RWPE1 (cell line): ENCODE measurements at regions not wholly inside any gene's neighbourhood (a gene's known extent, or its start where the extent isn't known, plus 50 kb on each side); places are given as distances from the start of the nearest gene placed in this dataset.
"Not testable (repeated sequence)": the region's sequence is repeated elsewhere in the genome, so short reads cannot be mapped to it uniquely, and the experiment has no call there.

Experiments used
- CTCF ChIA-PET: fragments of 350-600 bp; sonication (Branson Sonifier 250); formaldehyde crosslinking; extraction: SDS; loops from one replicate; lab custom pipeline; 2021; lab: Yijun Ruan, JAX
- POLR2A ChIA-PET: fragments of 400-600 bp; formaldehyde crosslinking; extraction: SDS; loops from one replicate; lab custom pipeline; 2020; ENCODE audit warnings: antibody characterized with exemption; ENCODE audit not compliant: low non-redundant PET; lab: Yijun Ruan, JAX
- DNase-seq: peaks from one replicate; pipeline ENCODE4 v3.0.0; 2012; ENCODE audit warnings: low spot score
- H3K27ac ChIP-seq: fragments of 450-650 bp; 2 replicates; pipeline ENCODE4 v1.5.1; 2017
- CTCF ChIP-seq: fragments of 450-650 bp; conservative IDR thresholded peaks from 2 replicates; pipeline ENCODE4 v1.5.1; 2017; ENCODE audit warnings: low read depth, mild to moderate bottlenecking

DNA sequence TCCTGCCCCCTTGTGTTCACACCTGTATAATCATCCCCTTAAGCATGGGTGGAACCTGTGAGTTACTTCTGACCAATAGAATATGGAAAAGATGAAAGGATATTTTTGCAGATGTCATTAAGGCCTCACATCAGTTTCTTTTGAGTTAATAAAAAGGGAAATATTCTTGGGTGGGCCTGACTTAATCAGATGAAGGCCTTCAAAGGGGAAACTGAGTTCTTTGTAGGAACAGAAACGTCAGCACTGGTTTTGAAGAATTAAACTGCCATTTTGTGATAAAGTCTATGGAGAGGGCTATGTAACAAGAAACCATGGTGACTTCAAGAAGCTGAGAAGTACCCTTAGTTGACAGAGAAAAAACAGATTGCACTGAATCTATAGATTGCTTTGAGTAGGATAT, 168.7 kb upstream of the CNTNAP4 start:
- TF ChIP-seq CTCF = no peak
- CTCF ChIA-PET = no interaction called here
- POLR2A ChIA-PET = no interaction called here

DNA sequence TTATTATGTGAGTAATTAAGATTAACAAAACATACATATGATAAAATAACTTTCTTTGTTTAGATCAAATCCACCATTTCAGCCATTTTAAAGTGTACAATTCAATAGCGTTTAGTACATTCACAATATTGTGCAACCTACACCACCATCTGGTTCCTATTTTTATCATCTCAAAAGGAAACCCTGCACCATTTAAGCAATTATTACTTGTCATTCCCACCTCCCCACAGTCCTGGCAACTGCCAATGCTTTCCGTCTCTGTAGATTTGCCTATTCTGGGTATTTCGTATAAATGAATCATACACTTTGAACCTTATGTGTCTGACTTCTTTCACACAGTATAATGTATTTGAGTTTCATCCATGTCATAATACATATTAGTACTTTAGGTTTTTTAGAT, 162.5 kb upstream of the CNTNAP4 start:
- TF ChIP-seq CTCF = no peak
- ChIA-PET POLR2A (no interaction called here), CTCF (no interaction called here)
- no peak overlapping the region for H3K27ac ChIP-seq
- no peak for DNase-seq

More for the DNA sequence above, 168.7 kb upstream of the CNTNAP4 start:
- H3K27ac ChIP-seq = no peak overlapping the region
- no peak for DNase-seq

DNA sequence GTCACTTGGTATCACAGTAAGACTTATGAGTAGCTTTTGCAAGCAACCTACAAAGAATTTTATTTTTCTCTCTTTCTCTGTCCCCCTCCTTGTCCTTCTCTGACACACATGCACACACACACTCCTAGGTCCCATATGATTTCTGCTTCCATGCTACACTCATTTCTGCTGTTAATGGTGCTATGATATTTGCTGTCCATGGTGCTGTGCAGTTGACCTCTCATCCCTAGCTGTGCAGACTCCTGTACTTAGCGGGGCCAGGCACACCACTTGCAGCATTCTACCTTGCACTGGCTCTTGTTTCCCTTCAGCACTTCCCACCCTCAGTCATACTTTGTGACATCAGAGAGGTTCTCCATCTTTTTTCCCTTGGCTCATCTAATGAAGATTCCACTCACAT, 158.9 kb upstream of the CNTNAP4 start:
- ChIA-PET CTCF (no interaction called here), POLR2A (no interaction called here)
- no peak for TF ChIP-seq CTCF
- H3K27ac ChIP-seq = no peak overlapping the region
- DNase-seq = no peak

- no peak for DNase-seq
- ChIA-PET POLR2A (no interaction called here), CTCF (no interaction called here)
- H3K27ac ChIP-seq = no peak overlapping the region
- no peak for TF ChIP-seq CTCF
These were observed 155.6 kb upstream of the CNTNAP4 start for GRCh38 chr16:76121636-76122035.

DNA sequence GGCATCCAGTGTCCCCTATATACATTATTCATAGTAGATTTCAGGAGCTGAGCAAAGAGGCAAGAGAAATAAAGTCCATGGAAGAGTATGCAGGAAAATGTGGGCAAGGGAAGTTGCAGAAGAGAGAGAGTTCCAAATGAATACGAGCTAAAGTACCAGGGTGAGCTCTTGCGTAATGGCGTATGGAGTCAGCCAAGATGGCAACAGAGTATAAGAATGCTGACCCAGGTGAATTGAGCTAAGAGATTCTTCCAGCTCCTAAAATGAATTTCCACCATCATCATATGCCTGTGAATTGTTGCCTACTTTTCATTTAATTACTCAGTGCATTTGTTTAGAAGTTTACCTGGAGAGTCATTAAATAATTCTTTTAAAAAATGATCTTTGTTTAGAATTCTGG, 153.2 kb upstream of the CNTNAP4 start:
- POLR2A ChIA-PET = no interaction called here
- H3K27ac ChIP-seq = no peak overlapping the region
- DNase-seq = no peak
- TF ChIP-seq CTCF = no peak
- CTCF ChIA-PET = no interaction called here

DNA sequence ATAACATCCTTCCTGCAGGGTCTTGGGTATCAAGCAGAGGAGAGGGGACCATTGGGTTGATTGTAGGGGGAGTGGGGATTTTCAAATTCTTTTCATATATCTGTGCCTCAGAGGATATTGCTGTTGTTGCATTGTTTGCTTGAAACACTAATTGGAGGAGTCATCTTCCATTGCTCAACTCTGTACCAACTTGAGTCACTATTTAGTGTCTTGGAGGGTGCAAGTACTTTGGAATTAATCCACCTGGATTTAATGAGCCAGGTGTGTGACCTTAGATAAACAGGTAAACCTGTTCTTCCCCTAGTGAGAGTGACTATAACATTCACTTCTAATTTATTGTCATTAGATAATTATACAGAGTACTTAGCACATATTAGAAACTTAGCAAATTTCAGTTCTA, 151.3 kb upstream of the CNTNAP4 start:
- CTCF ChIA-PET = no interaction called here
- no peak overlapping the region for H3K27ac ChIP-seq
- no peak for TF ChIP-seq CTCF
- POLR2A ChIA-PET = no interaction called here
- DNase-seq = peak; percentile 3

DNA sequence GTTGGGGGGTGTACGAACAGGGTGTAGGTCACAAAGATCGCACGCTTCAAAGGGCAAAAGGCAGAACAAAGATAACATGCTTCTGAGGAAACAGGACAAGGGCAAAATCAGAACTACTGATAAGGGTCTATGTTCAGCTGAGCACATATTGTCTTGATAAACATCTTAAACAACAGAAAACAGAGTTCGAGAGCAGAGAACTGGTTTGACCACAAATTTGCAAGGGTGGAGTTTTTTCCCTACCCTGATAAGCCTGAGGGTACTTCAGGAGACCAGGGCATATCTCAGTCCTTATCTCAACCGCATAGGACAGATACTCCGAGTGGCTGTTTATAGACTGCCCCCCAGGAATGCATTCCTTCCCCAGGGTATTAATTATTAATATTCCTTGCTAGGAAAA, 139.1 kb upstream of the CNTNAP4 start:
- POLR2A ChIA-PET, H3K27ac ChIP-seq, DNase-seq, CTCF ChIA-PET: not testable (repeated sequence)
